ENCODE measurements at regions not wholly inside any gene's neighbourhood (a gene's known extent, or its start where the extent isn't known, plus 50 kb on each side); places are given as distances from the start of the nearest gene placed in this dataset.

GRCh38 chr9:29875547-29875946 lies 2302.3 kb upstream of the C9orf72 start:
- DNase-seq (ENCODE audit: extremely low spot score): no peak
- H3K4me1 ChIP-seq: no peaks in the 10 kb centered on the region
- no peak overlapping the region for H3K4me3 ChIP-seq
- TF ChIP-seq POLR2AphosphoS5 (IDR thresholded peaks at IDR 0.05): no peak
- TF ChIP-seq CTCF (IDR thresholded peaks at IDR 0.05): no peak
- no peak for TF ChIP-seq EP300 (IDR thresholded peaks at IDR 0.05)
- TF ChIP-seq POLR2A (IDR thresholded peaks at IDR 0.05; ENCODE audit: low read depth): no peak
- no peak overlapping the region for H3K27ac ChIP-seq (replicated peaks in 1 of 4)
- peaks cover 0 to under 1% (median 0%) of the 10 kb centered on the region in 4 donors for H3K9me3 ChIP-seq
- H3K36me3 ChIP-seq: no peaks in the 10 kb centered on the region
- H3K27me3 ChIP-seq: no peaks in the 10 kb centered on the region
- 74% methylated on average over 2 of the region's 2 CpGs for WGBS
- intact Hi-C loops (cut with DNase I): no loop called here

GRCh38 chr9:29882767-29883166 lies 2309.5 kb upstream of the C9orf72 start:
- no peaks in the 10 kb centered on the region for H3K4me1 ChIP-seq
- 46% methylated on average over 2 of the region's 2 CpGs for WGBS
- no peak for DNase-seq (ENCODE audit: extremely low spot score)

GRCh38 chr9:29906065-29906464 lies 2332.8 kb upstream of the C9orf72 start:
- H3K36me3 ChIP-seq: no peaks in the 10 kb centered on the region
- no peaks in the 10 kb centered on the region for H3K9me3 ChIP-seq
- TF ChIP-seq POLR2AphosphoS5 (IDR thresholded peaks at IDR 0.05): no peak
- no peak for TF ChIP-seq EP300 (IDR thresholded peaks at IDR 0.05)
- TF ChIP-seq POLR2A (IDR thresholded peaks at IDR 0.05; ENCODE audit: low read depth): no peak
- no peak for TF ChIP-seq CTCF (IDR thresholded peaks at IDR 0.05)
- H3K4me1 ChIP-seq: no peaks in the 10 kb centered on the region
- H3K4me3 ChIP-seq: no peak overlapping the region
- DNase-seq (ENCODE audit: extremely low spot score): no peak
- no peak overlapping the region for H3K27ac ChIP-seq (replicated peaks in 1 of 4)
- intact Hi-C loops (cut with DNase I): no loop called here
- no peaks in the 10 kb centered on the region for H3K27me3 ChIP-seq

More at GRCh38 chr9:29882767-29883166, 2309.5 kb upstream of the C9orf72 start:
- Histone ChIP-seq H3K9me3 (no peaks in the 10 kb centered on the region), H3K4me3 (no peak overlapping the region), H3K27ac (replicated peaks in 1 of 4) (no peak overlapping the region), H3K27me3 (no peaks in the 10 kb centered on the region), H3K36me3 (no peaks in the 10 kb centered on the region)
- TF ChIP-seq POLR2A (IDR thresholded peaks at IDR 0.05; ENCODE audit: low read depth) (no peak), EP300 (IDR thresholded peaks at IDR 0.05) (no peak), POLR2AphosphoS5 (IDR thresholded peaks at IDR 0.05) (no peak), CTCF (IDR thresholded peaks at IDR 0.05) (no peak)
- intact Hi-C loops (cut with DNase I): no loop called here

- no peaks in the 10 kb centered on the region for H3K27me3 ChIP-seq
- no peaks in the 10 kb centered on the region for H3K9me3 ChIP-seq
- intact Hi-C loops (cut with DNase I): no loop called here
- no peak overlapping the region for H3K27ac ChIP-seq (replicated peaks in 1 of 4)
- no peak overlapping the region for H3K4me3 ChIP-seq
- TF ChIP-seq POLR2AphosphoS5 (IDR thresholded peaks at IDR 0.05): no peak
- TF ChIP-seq EP300 (IDR thresholded peaks at IDR 0.05): no peak
- no peak for TF ChIP-seq POLR2A (IDR thresholded peaks at IDR 0.05; ENCODE audit: low read depth)
- TF ChIP-seq CTCF (IDR thresholded peaks at IDR 0.05): no peak
- 89% methylated on average over 5 of the region's 5 CpGs for WGBS
- no peaks in the 10 kb centered on the region for H3K4me1 ChIP-seq
- no peak for DNase-seq (ENCODE audit: extremely low spot score)
- no peaks in the 10 kb centered on the region for H3K36me3 ChIP-seq
Measured at GRCh38 chr9:29928072-29928471, 2354.8 kb upstream of the C9orf72 start.

- 87% methylated on average over 3 of the region's 3 CpGs for WGBS
- Histone ChIP-seq H3K27ac (replicated peaks in 1 of 4) (no peak overlapping the region), H3K4me1 (no peaks in the 10 kb centered on the region), H3K9me3 (no peaks in the 10 kb centered on the region), H3K4me3 (no peak overlapping the region), H3K36me3 (no peaks in the 10 kb centered on the region), H3K27me3 (no peaks in the 10 kb centered on the region)
- intact Hi-C loops (cut with DNase I): no loop called here
- no peak for DNase-seq (ENCODE audit: extremely low spot score)
- TF ChIP-seq POLR2AphosphoS5 (IDR thresholded peaks at IDR 0.05): no peak
- no peak for TF ChIP-seq EP300 (IDR thresholded peaks at IDR 0.05)
- TF ChIP-seq CTCF (IDR thresholded peaks at IDR 0.05): no peak
- TF ChIP-seq POLR2A (IDR thresholded peaks at IDR 0.05; ENCODE audit: low read depth): no peak
Measured at GRCh38 chr9:29939559-29939958, 2366.3 kb upstream of the C9orf72 start.

Measured in esophagus muscularis mucosa (tissue), 4 donors.